CD4-positive, alpha-beta T cell treated with Interleukin-1 beta for 1 hour (primary cell): ENCODE measurements at regions not wholly inside any gene's neighbourhood (a gene's known extent, or its start where the extent isn't known, plus 50 kb on each side); places are given as distances from the start of the nearest gene placed in this dataset.
"Not testable (repeated sequence)": the region's sequence is repeated elsewhere in the genome, so short reads cannot be mapped to it uniquely, and the experiment has no call there.

Experiments used
- DNase-seq, 2 donors: peaks; one replicate each; pipeline ENCODE4 v3.0.0-alpha.2; 2020 to 2022

DNA sequence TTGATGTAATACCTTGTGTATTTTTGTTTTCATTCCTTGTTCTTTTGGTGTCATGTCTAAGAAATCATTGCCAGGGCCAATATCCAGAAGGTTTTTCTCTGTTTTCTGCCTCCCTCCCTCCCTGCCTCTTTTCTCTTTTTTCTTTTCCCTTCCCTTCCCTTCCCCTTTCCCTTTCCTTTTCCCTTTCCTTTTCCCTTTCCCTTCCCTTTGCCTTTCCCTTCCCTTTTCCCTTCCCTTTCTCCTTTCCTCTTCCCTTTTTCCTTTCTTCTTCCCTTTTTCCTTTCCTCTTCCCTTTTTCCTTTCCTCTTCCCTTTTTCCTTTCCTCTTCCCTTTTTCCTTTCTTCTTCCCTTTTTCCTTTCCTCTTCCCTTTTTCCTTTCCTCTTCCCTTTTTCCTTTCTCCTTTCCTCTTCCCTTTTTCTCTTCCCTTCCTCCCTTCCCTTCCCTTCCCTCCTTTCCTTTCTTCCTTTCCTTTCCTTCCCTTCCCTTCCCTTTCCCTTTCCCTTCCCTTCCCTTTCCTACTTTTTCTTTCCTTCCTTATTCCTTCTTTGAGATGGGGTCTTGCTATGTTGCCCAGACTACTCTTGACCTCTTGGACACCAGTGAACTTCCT is 646.1 kb downstream of the RAPGEF2 start:
- DNase-seq = no peak

DNA sequence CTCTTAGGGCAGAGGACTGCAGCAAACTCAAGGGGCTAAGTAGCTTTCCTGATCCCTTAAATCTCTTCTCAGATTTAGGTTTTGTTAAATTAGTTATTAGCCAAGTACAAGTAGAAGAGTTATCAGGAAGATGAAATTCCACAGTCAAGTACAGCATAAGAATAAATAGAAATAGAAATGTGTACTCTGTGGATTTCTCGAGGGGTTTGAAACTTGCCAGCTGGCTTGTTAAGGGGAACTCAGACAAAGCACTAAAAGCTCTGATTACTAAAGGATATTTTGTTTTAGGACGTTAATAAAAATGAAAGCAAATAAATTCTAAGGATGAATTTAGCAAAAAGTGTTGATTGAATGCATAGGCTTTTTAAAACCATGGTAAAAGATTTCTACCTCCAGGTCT is 654.6 kb downstream of the RAPGEF2 start:
- DNase-seq = no peak

- no peak for DNase-seq
Measured at GRCh38 chr4:159758061-159758460, 655.2 kb downstream of the RAPGEF2 start.

DNA sequence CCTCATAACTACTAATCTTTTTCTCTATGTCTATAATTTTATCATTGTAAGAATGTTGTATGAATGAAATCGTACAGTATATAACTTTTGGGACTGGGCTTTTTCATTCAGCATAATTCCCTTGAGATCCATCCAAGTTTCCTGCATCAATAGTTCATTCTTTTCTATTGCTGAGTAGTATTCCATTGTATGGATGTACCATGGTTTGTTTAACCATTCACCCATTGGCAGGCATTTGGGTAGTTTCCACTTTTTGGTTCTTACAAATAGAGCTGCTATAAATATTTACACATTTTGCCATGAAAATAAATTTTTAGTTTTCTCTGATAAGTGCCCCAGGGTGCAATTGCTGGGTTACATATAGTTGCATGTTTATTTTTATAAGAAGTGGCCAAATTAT is 659.8 kb downstream of the RAPGEF2 start:
- DNase-seq = no peak

DNA sequence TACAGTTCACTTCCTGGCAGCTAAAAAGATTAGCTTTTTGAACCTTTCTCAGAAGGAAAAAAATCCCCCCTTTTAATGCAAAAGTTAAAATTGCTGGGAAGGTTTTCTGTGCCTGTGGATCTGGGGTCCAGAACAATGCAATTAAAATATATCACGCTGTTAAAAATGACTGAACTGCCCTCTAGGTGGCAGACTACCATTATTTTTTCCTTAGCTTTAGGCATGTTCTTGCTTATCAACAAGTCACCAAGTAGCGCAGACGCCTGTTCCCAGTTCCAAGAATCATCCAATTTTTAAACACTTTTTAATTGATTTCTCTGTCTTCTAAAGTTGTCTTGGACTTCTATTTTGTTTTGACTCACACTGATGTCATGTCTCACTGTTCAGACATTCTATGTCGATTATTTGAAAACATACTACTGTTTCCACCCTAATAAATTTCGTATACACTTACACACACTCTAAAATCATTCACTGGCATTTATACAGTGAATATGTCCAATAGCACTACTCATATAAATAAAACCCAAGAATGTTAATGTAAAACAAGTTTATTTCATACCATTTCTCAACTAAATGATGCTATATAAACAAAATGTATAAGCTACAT is 661.6 kb downstream of the RAPGEF2 start:
- no peak for DNase-seq

DNA sequence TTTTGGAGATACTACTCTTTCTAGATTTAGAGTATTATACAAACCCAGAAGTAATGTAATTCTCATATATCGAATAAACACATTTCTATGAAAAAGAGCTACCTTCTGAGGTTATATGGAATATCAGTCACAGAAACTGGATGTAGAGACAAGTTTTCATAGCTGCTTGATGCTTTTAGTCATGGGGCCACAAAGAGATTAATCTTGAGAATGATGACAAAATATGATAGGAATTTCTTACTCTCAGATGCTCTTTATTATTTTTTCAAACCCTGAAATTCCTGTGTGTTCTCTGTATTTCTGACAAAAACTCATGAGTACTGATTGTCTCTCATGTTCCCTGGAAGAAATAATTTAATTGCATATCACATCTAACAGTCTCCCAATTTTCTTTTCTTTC is 662.5 kb downstream of the RAPGEF2 start:
- no peak for DNase-seq

DNA sequence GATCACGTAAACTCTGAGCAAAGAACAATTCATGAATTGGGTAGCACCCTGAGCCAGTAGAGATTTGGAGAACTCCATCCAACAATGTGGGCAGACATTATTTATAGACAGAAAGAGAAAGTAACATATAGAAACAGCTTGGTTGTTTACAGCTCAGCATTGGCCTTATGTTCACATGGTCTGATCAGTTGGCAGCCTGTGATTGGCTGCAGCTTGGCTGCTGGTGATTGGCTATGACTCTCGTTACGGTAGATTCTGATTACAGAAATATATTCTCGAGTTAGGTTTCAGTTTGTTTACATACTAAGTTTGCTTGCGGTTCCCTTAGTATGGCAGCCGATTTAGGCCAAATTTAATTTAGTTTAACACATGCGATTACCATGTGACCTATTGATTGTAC is 663.4 kb downstream of the RAPGEF2 start:
- DNase-seq = no peak

- DNase-seq = no peak
Measured at GRCh38 chr4:159767406-159767805, 664.5 kb downstream of the RAPGEF2 start.

GRCh38 chr4:159768016-159768415 is 665.1 kb downstream of the RAPGEF2 start:
- no peak for DNase-seq

- DNase-seq = no peak
Measured at GRCh38 chr4:159770401-159770800, 667.5 kb downstream of the RAPGEF2 start.

DNA sequence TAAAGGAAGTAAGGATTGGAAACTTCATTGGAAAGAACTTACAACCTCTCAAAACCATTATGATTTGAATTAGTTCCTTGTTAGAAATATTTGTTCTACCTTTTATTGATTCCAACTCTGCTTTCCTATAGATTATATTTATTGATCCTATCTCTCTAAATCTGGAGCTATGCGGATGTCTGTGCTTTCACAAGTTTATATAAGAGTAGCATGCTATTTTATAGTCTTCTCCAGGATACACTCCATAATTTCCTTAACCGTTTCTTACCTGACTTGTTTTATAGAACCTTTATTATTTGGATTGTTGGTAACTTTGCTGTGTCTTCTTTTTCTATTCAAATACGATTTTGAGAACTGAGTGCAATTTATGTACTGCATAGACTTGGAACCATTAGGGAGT is 668.1 kb downstream of the RAPGEF2 start:
- no peak for DNase-seq

GRCh38 chr4:159776961-159777360 is 674.1 kb downstream of the RAPGEF2 start:
- no peak for DNase-seq

GRCh38 chr4:159777689-159778088 is 674.8 kb downstream of the RAPGEF2 start:
- no peak for DNase-seq

DNA sequence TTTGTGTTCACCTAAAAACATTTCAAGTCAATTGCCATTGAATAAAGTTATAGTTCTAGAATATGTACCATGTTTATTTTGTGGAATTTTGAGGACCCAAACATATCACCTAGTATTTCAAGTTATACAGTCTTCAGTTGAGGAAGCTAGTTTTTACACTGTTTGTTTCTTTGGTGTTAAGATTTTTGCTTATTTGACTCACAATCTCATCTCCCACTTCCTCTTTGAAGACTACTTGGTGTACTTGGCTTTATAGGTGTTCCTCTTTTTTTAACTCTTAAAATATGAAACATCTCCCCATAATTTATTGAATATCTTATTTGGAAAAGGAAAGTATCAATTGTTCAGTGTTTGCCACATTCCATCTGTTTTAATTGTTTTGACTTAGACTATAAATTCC is 675.4 kb downstream of the RAPGEF2 start:
- DNase-seq = no peak

DNA sequence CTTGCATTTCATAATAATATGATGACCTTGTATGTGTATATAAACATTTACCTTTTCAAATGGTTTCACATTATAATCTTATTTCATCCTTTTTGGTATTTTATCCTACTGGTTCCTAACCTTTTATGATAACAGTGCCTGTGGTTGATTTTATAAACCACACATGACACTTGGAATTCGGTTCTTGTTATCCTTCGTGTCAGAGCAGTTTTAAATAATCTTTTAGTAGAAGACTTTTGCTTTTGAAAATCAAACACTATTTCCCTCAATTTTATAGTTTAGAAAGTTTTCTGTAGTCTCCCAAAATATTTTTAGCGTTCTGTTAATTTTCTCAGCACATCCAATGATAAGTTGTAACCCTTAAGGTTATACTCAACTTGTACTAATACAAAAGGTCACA is 676.8 kb downstream of the RAPGEF2 start:
- no peak for DNase-seq

GRCh38 chr4:159780196-159780922 is 677.5 kb downstream of the RAPGEF2 start:
- no peak for DNase-seq

- DNase-seq = no peak
Measured at GRCh38 chr4:159787901-159788300, 685.0 kb downstream of the RAPGEF2 start.

DNA sequence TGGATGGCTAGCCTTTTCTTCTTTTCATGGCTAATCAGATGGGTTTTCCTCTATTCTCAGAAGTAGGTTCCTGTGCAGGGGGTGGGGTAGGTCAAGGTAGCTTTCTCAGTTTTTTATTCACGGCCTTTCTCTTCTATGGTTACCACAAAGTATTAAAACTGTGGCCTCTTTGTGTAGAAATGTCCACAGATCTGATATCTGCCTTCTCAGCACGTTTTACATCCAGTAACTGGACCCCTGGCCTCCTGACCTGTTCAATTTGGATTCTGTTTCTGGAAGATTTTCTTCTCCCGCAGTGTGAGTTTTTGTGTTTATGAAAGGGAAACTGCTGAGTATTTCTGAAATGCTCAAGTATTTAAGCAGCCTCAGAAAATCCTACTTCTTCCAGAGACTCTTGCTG is 688.5 kb downstream of the RAPGEF2 start:
- DNase-seq = no peak

DNA sequence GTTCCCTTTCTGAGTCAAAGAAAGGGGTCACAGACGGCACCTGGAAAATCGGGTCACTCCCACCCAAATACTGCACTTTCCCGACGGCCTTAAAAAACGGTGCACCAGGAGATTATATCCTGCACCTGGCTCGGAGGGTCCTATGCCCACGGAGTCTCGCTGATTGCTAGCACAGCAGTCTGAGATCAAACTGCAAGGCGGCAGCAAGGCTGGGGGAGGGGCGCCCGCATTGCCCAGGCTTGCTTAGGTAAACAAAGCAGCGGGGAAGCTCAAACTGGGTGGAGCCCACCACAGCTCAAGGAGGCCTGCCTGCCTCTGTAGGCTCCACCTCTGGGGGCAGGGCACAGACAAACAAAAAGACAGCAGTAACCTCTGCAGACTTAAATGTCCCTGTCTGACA is 701.7 kb downstream of the RAPGEF2 start:
- not testable (repeated sequence) for DNase-seq

- no peak for DNase-seq
Measured at GRCh38 chr4:159823743-159824142, 720.9 kb downstream of the RAPGEF2 start.

DNA sequence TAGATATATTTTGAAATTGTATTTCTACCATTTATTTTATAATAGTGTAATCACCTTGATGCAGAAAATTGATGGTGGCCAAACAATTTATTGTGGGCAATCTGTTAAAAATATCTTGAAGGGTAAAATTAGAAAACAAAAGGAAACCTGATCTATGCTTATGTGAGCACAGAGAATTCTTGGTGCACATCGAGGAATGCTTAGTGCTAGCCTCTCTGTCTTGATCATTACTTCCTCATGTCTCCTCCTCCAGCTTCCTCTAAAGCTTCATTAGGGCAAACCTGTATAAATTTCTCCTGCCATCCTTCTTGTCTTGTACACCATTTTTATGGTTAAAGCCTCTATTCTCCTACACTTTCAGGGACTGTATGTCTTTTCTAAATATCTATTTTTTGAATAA is 725.8 kb downstream of the RAPGEF2 start:
- DNase-seq = no peak

GRCh38 chr4:159829184-159829583 is 726.3 kb downstream of the RAPGEF2 start:
- no peak for DNase-seq

GRCh38 chr4:159837071-159837470 is 734.2 kb downstream of the RAPGEF2 start:
- DNase-seq = no peak

DNA sequence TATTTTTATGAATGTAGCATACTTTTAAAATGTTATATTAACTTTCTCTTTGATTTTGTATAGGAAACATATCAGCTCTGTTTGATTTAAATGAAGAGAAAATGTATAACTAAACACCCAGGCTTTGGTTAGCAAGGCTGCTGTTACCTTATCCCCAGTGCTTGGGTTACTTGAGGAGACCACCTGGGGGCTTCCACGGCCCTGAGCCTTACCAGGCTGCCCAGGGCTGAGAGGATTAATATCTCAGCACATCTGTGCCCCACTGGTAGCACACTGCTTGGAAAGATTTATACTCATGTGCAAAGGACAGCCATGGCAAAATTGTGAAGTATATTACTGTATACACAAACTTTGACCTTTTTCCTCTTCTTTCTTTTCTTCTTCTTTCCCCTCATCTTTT is 752.9 kb downstream of the RAPGEF2 start:
- DNase-seq = no peak

DNA sequence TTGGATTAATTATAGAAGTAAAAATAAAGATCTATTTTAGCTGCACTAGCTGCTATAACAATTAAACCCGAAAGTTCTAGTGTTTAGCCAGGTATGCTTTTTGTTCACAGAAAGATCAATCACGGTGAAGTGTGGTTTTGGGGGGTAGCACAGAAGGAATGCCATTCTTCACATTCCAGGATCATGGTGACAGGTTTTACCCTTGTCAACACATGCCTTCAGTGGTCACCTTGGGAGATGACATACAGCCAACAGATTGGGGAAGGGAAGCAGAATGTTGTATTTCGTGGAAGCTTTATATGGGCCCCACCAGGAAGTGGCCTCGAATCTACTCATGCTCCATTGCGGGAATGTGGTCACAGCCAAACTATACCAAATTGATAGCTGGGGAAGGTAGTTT is 753.6 kb downstream of the RAPGEF2 start:
- no peak for DNase-seq
